CD14-positive monocyte (primary cell): ENCODE measurements at regions not wholly inside any gene's neighbourhood (a gene's known extent, or its start where the extent isn't known, plus 50 kb on each side); places are given as distances from the start of the nearest gene placed in this dataset.

Experiments
- DNase-seq, 3 donors: peaks; one replicate each; pipeline ENCODE4 v3.0.0-alpha.2; 2011 to 2022
- H2AFZ ChIP-seq: 2 replicates; pipeline ENCODE4 v1.6.0; 2012; ENCODE audit warnings: mild to moderate bottlenecking, low read depth, low read length, inconsistent platforms; ENCODE audit not compliant: insufficient read depth, poor library complexity, severe bottlenecking
- H3K27ac ChIP-seq, 2 donors: 1 replicate in 1 of 2; 2 replicates in 1 of 2; pipeline ENCODE4 v1.5.1; 2012 to 2013; ENCODE audit warnings: low read length in 2 of 2, control low read depth in 1 of 2, inconsistent platforms in 1 of 2, low read depth in 1 of 2, mild to moderate bottlenecking in 1 of 2
- H3K27me3 ChIP-seq, 2 donors: one replicate each; pipeline versions ENCODE4 v1.6.0 to v1.6.1; 2011 to 2013; ENCODE audit warnings: low read length in 2 of 2; ENCODE audit not compliant: control insufficient read depth in 2 of 2, insufficient read depth in 2 of 2
- H3K36me3 ChIP-seq, 2 donors: replicated peaks in 1 of 2; 1 replicate in 1 of 2; 2 replicates in 1 of 2; pipeline versions ENCODE4 v1.5.1 to v1.6.1; 2012 to 2013; ENCODE audit warnings: low read length in 2 of 2, control low read depth in 1 of 2, inconsistent platforms in 1 of 2, mild to moderate bottlenecking in 1 of 2; ENCODE audit not compliant: insufficient read depth in 2 of 2, control insufficient read depth in 1 of 2
- H3K4me1 ChIP-seq, 2 donors: 1 replicate in 1 of 2; 2 replicates in 1 of 2; pipeline versions ENCODE4 v1.5.1 to v1.6.1; 2012 to 2013; ENCODE audit warnings: low read length in 2 of 2, control low read depth in 1 of 2, inconsistent platforms in 1 of 2, mild to moderate bottlenecking in 1 of 2, moderate library complexity in 1 of 2; ENCODE audit not compliant: insufficient read depth in 2 of 2, control insufficient read depth in 1 of 2
- H3K4me2 ChIP-seq: replicated peaks from 2 replicates; pipeline ENCODE3; 2012; ENCODE audit warnings: low read length, moderate library complexity, mild to moderate bottlenecking; ENCODE audit not compliant: poor library complexity, severe bottlenecking; ENCODE audit errors: extremely low read depth
- H3K4me3 ChIP-seq, 3 experiments: fragments of 200-600 bp in 1 of 3; sonication (generic) in 1 of 3; replicated peaks in 1 of 3; 1 replicate in 2 of 3; 2 replicates in 1 of 3; pipeline ENCODE4 v1.5.1; 2011 to 2013; ENCODE audit warnings: low read length in 3 of 3, mild to moderate bottlenecking in 3 of 3, control low read depth in 2 of 3, low read depth in 2 of 3, inconsistent platforms in 1 of 3, moderate library complexity in 1 of 3
- H3K79me2 ChIP-seq: 2 replicates; pipeline ENCODE4 v1.6.0; 2012; ENCODE audit warnings: mild to moderate bottlenecking, control low read depth, inconsistent platforms, low read length, moderate library complexity; ENCODE audit not compliant: insufficient read depth
- H3K9ac ChIP-seq: 2 replicates; pipeline ENCODE4 v1.6.0; 2017; ENCODE audit warnings: low read length, mild to moderate bottlenecking; ENCODE audit not compliant: insufficient read depth, poor library complexity, severe bottlenecking
- H3K9me3 ChIP-seq, 2 donors: replicated peaks in 1 of 2; 1 replicate in 1 of 2; 2 replicates in 1 of 2; pipeline versions ENCODE4 v1.5.1 to v1.6.1; 2012 to 2013; ENCODE audit warnings: low read length in 2 of 2, control low read depth in 1 of 2; ENCODE audit not compliant: control insufficient read depth in 1 of 2, insufficient read depth in 1 of 2
- H4K20me1 ChIP-seq: 2 replicates; pipeline ENCODE4 v1.6.0; 2012; ENCODE audit warnings: mild to moderate bottlenecking, low read length, control low read depth, moderate library complexity; ENCODE audit not compliant: insufficient read depth
- H3K27ac Mint-ChIP-seq, 7 donors: one replicate each; pipeline ENCODE4 v1.8.0; 2020; ENCODE audit warnings: mild to moderate bottlenecking in 7 of 7, mixed read lengths in 7 of 7, moderate library complexity in 6 of 7, inconsistent platforms in 2 of 7
- H3K27me3 Mint-ChIP-seq, 3 donors: one replicate each; pipeline ENCODE4 v1.8.0; 2021 to 2022; ENCODE audit warnings: low read depth in 3 of 3, mild to moderate bottlenecking in 3 of 3, mixed read lengths in 3 of 3, moderate library complexity in 3 of 3, inconsistent platforms in 1 of 3
- H3K36me3 Mint-ChIP-seq, 2 donors: one replicate each; pipeline ENCODE4 v1.8.0; 2020; ENCODE audit warnings: mixed read lengths in 2 of 2, inconsistent platforms in 1 of 2, mild to moderate bottlenecking in 1 of 2
- H3K4me1 Mint-ChIP-seq: one replicate; pipeline ENCODE4 v1.8.0; 2020; ENCODE audit warnings: mild to moderate bottlenecking, mixed read lengths
- H3K4me3 Mint-ChIP-seq, 2 donors: one replicate each; pipeline ENCODE4 v1.8.0; 2020; ENCODE audit warnings: mild to moderate bottlenecking in 2 of 2, mixed read lengths in 2 of 2, moderate library complexity in 1 of 2
- H3K9me3 Mint-ChIP-seq, 7 donors: one replicate each; pipeline ENCODE4 v1.8.0; 2020 to 2022; ENCODE audit warnings: mixed read lengths in 7 of 7, mild to moderate bottlenecking in 6 of 7, moderate library complexity in 6 of 7, inconsistent platforms in 2 of 7
- CTCF ChIP-seq: fragments of 200-600 bp; IDR thresholded peaks from one replicate; pipeline ENCODE4 v1.8.0; 2022; ENCODE audit warnings: antibody characterized with exemption, mild to moderate bottlenecking
- WGBS: methylation state at CpG from one replicate; pipeline ENCODE4 v1.1.5; 2013; ENCODE audit warnings: missing lambda C conversion rate; ENCODE audit not compliant: insufficient coverage; 5-methylcytosine and 5-hydroxymethylcytosine counted together
- intact Hi-C, 2 donors: fragments of 100-400 bp; cut with micrococcal nuclease; formaldehyde crosslinking; loops; one replicate each; pipeline versions ENCODE4 v1.15.0 to v1.15.1; 2023

DNA sequence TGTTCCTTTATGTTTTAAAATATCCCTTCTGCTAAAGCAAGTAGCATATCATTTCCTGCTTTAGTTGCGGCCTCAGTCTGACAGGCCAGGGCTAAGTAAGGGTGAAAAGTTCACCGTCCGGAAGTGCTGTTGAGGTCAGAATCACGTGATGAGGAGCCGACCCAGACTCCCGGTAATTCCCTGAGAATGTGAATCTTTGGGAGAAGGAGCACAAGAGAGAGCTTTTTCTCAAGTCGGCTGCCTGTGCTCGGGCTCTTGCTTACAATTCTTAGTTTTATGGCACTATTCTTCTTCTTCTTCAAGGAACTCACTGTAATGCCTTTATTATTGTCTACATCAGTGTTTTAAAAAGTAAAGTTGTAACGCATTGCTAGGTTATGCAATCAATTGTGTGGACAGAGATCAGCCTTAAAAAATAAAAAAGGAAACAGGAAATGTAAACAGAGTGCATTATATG is 309.3 kb downstream of the PRL start:
- Histone ChIP-seq H3K36me3 (no peaks in the 10 kb centered on the region), H3K79me2 (no peaks in the 10 kb centered on the region), H3K27me3 (no peaks in the 10 kb centered on the region), H3K27ac (peak overlapping the region; percentile 83 to 85), H4K20me1 (no peaks in the 10 kb centered on the region), H3K4me1 (peaks cover 23 to 24% of the 10 kb centered on the region in 2 donors), H3K9ac (peak overlapping the region; percentile 53), H2AFZ (peak overlapping the region; percentile 64), H3K9me3 (no peaks in the 10 kb centered on the region), H3K4me3 (peak overlapping the region; percentile 49 to 87 (median 81)), H3K4me2 (peak overlapping the region; percentile 82)
- WGBS = 0% methylated on average over 5 of the region's 9 CpGs
- TF ChIP-seq CTCF = no peak
- peaks cover 0 to 2% (median 0%) of the 10 kb centered on the region in 3 donors for H3K27me3 Mint-ChIP-seq
- DNase-seq = peak; percentile 78 to 90 (median 83)
- H3K4me3 Mint-ChIP-seq = peak overlapping the region; percentile 71 to 74
- peaks cover 0 to 1% (median 0%) of the 10 kb centered on the region in 7 donors for H3K9me3 Mint-ChIP-seq
- H3K27ac Mint-ChIP-seq = peak overlapping the region; percentile 83 to 95 (median 94)
- peaks cover 24% of the 10 kb centered on the region for H3K4me1 Mint-ChIP-seq
- no peaks in the 10 kb centered on the region for H3K36me3 Mint-ChIP-seq
- intact Hi-C loops = loop anchor here in 1 of 2 donors (5.0 to 10.0 kb wide), 2 partner anchors 130 to 393 kb away; partner anchors contain the start of gene SOX4

- Mint-ChIP-seq H3K36me3 (no peaks in the 10 kb centered on the region), H3K4me3 (no peak overlapping the region), H3K4me1 (peaks cover 24% of the 10 kb centered on the region), H3K27me3 (peaks cover 0 to 2% (median 0%) of the 10 kb centered on the region in 3 donors), H3K9me3 (peaks cover 0 to 1% (median 0%) of the 10 kb centered on the region in 7 donors), H3K27ac (no peak overlapping the region)
- intact Hi-C loops = no loop called here
- no peaks in the 10 kb centered on the region for H3K36me3 ChIP-seq
- H3K27ac ChIP-seq = no peak overlapping the region
- H3K9me3 ChIP-seq = no peaks in the 10 kb centered on the region
- no peaks in the 10 kb centered on the region for H3K79me2 ChIP-seq
- no peaks in the 10 kb centered on the region for H4K20me1 ChIP-seq
- no peak overlapping the region for H3K9ac ChIP-seq
- WGBS = no CpG with 5 or more reads among the region's 1 CpG
- no peak overlapping the region for H2AFZ ChIP-seq
- no peak for DNase-seq
- H3K4me2 ChIP-seq = no peak overlapping the region
- no peak overlapping the region for H3K4me3 ChIP-seq
- H3K27me3 ChIP-seq = no peaks in the 10 kb centered on the region
- peaks cover 23 to 24% of the 10 kb centered on the region in 2 donors for H3K4me1 ChIP-seq
- no peak for TF ChIP-seq CTCF
Observed at GRCh38 chr6:21990577-21990976, 306.3 kb downstream of the PRL start.
